ENCODE measurements at regions not wholly inside any gene's neighbourhood (a gene's known extent, or its start where the extent isn't known, plus 50 kb on each side); places are given as distances from the start of the nearest gene placed in this dataset.

- TF ChIP-seq, protein P1, sequence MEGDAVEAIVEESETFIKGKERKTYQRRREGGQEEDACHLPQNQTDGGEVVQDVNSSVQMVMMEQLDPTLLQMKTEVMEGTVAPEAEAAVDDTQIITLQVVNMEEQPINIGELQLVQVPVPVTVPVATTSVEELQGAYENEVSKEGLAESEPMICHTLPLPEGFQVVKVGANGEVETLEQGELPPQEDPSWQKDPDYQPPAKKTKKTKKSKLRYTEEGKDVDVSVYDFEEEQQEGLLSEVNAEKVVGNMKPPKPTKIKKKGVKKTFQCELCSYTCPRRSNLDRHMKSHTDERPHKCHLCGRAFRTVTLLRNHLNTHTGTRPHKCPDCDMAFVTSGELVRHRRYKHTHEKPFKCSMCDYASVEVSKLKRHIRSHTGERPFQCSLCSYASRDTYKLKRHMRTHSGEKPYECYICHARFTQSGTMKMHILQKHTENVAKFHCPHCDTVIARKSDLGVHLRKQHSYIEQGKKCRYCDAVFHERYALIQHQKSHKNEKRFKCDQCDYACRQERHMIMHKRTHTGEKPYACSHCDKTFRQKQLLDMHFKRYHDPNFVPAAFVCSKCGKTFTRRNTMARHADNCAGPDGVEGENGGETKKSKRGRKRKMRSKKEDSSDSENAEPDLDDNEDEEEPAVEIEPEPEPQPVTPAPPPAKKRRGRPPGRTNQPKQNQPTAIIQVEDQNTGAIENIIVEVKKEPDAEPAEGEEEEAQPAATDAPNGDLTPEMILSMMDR (IDR thresholded peaks at IDR 0.05) = no peak
- TF ChIP-seq POLR2A (IDR thresholded peaks at IDR 0.05) = no peak
Observed at GRCh38 chr5:124522992-124523391, 223.4 kb downstream of the ZNF608 start.

Data from lower leg skin (tissue), 3 donors.